NCI-H2107 treated with DMSO at 0.1 percent for 48 hours (cell line): ENCODE measurements at regions not wholly inside any gene's neighbourhood (a gene's known extent, or its start where the extent isn't known, plus 50 kb on each side); places are given as distances from the start of the nearest gene placed in this dataset.
"Not testable (repeated sequence)": the region's sequence is repeated elsewhere in the genome, so short reads cannot be mapped to it uniquely, and the experiment has no call there.

Experiments used
- DNase-seq: peaks from one replicate; lab custom pipeline; 2025; ENCODE audit not compliant: unreplicated experiment; lab: John Stamatoyannopoulos, UW

- DNase-seq: peak; percentile 24
Measured at GRCh38 chr6:134822920-134823709, 126.8 kb downstream of the ALDH8A1 start.

GRCh38 chr6:134821928-134822864, 127.7 kb downstream of the ALDH8A1 start:
- DNase-seq: no peak

GRCh38 chr6:134821397-134821796, 128.5 kb downstream of the ALDH8A1 start:
- DNase-seq: no peak

GRCh38 chr6:134819863-134820800, 129.8 kb downstream of the ALDH8A1 start:
- DNase-seq: no peak

- DNase-seq: no peak
Measured at GRCh38 chr6:134819236-134819635, 130.7 kb downstream of the ALDH8A1 start.

- no peak for DNase-seq
Measured at GRCh38 chr6:134817448-134817847, 132.5 kb downstream of the ALDH8A1 start.

- no peak for DNase-seq
Measured at GRCh38 chr6:134816780-134817179, 133.1 kb downstream of the ALDH8A1 start.

GRCh38 chr6:134816300-134816699, 133.6 kb downstream of the ALDH8A1 start:
- DNase-seq: no peak

GRCh38 chr6:134814076-134814695, 135.7 kb downstream of the ALDH8A1 start:
- DNase-seq: no peak

- DNase-seq: no peak
Measured at GRCh38 chr6:134813146-134813545, 136.8 kb downstream of the ALDH8A1 start.

- DNase-seq: no peak
Measured at GRCh38 chr6:134810402-134810801, 139.5 kb downstream of the ALDH8A1 start.

- DNase-seq: no peak
Measured at GRCh38 chr6:134809130-134809529, 140.8 kb downstream of the ALDH8A1 start.

- no peak for DNase-seq
Measured at GRCh38 chr6:134806180-134806798, 143.6 kb downstream of the ALDH8A1 start.

- DNase-seq: no peak
Measured at GRCh38 chr6:134805168-134805567, 144.7 kb downstream of the ALDH8A1 start.

- DNase-seq: not testable (repeated sequence)
Measured at GRCh38 chr6:134804311-134804710, 145.6 kb downstream of the ALDH8A1 start.

GRCh38 chr6:134802426-134803058, 147.4 kb downstream of the ALDH8A1 start:
- no peak for DNase-seq

- DNase-seq: no peak
Measured at GRCh38 chr6:134797400-134798113, 152.3 kb downstream of the ALDH8A1 start.

GRCh38 chr6:134795691-134796090, 154.2 kb downstream of the ALDH8A1 start:
- DNase-seq: no peak

- DNase-seq: no peak
Measured at GRCh38 chr6:134795001-134795400, 154.9 kb downstream of the ALDH8A1 start.
